H1 (cell line): ENCODE measurements at regions not wholly inside any gene's neighbourhood (a gene's known extent, or its start where the extent isn't known, plus 50 kb on each side); places are given as distances from the start of the nearest gene placed in this dataset.

Source experiments
- CHD7 ChIP-seq: fragments of 300-600 bp; sonication (generic); IDR thresholded peaks from 2 replicates; pipeline ENCODE4 v1.7.1; 2012; ENCODE audit warnings: low read length, moderate library complexity, mild to moderate bottlenecking, inconsistent platforms; ENCODE audit not compliant: insufficient replicate concordance
- MAX ChIP-seq: IDR thresholded peaks from 2 replicates; pipeline ENCODE4 v1.6.1; 2012; ENCODE audit warnings: inconsistent platforms
- SIRT6 ChIP-seq: IDR thresholded peaks from one replicate; pipeline ENCODE4 v1.7.1; 2012; ENCODE audit warnings: low read length, inconsistent platforms

- TF ChIP-seq CHD7 (no peak), SIRT6 (no peak), MAX (no peak)
- TF ChIP-seq, all 59 proteins: peak for 0
Measured at GRCh38 chr1:213409971-213410370, 358.9 kb downstream of the RPS6KC1 start (continued).
